Neural crest cell (in vitro differentiated cells): ENCODE measurements at regions not wholly inside any gene's neighbourhood (a gene's known extent, or its start where the extent isn't known, plus 50 kb on each side); places are given as distances from the start of the nearest gene placed in this dataset.
A peak's percentile ranks its signal among the peaks of the same experiment; 100 is the strongest.

ENCODE experiments used
- DNase-seq: peaks from one replicate; pipeline ENCODE4 v3.0.0; 2021; ENCODE audit warnings: low read depth, mixed read lengths, low spot score
- H3K27ac Mint-ChIP-seq: one replicate; pipeline ENCODE4 v1.8.0; 2021; ENCODE audit warnings: mild to moderate bottlenecking, mixed read lengths; ENCODE audit not compliant: unreplicated experiment
- H3K27me3 Mint-ChIP-seq: 2 replicates; pipeline ENCODE4 v1.8.0; 2021; ENCODE audit warnings: low read depth, mild to moderate bottlenecking, mixed read lengths
- H3K36me3 Mint-ChIP-seq: 2 replicates; pipeline ENCODE4 v1.8.0; 2021; ENCODE audit warnings: low read depth, mild to moderate bottlenecking, mixed read lengths
- H3K4me1 Mint-ChIP-seq: 2 replicates; pipeline ENCODE4 v1.8.0; 2021; ENCODE audit warnings: mixed read lengths
- H3K4me3 Mint-ChIP-seq: one replicate; pipeline ENCODE4 v1.8.0; 2021; ENCODE audit warnings: mild to moderate bottlenecking, mixed read lengths
- H3K9me3 Mint-ChIP-seq: 2 replicates; pipeline ENCODE4 v1.8.0; 2021; ENCODE audit warnings: mixed read lengths
- CTCF ChIP-seq: fragments of 200-600 bp; sonication (generic); conservative IDR thresholded peaks from 2 replicates; pipeline ENCODE4 v1.5.0; 2021; ENCODE audit warnings: antibody characterized with exemption, mild to moderate bottlenecking

DNA sequence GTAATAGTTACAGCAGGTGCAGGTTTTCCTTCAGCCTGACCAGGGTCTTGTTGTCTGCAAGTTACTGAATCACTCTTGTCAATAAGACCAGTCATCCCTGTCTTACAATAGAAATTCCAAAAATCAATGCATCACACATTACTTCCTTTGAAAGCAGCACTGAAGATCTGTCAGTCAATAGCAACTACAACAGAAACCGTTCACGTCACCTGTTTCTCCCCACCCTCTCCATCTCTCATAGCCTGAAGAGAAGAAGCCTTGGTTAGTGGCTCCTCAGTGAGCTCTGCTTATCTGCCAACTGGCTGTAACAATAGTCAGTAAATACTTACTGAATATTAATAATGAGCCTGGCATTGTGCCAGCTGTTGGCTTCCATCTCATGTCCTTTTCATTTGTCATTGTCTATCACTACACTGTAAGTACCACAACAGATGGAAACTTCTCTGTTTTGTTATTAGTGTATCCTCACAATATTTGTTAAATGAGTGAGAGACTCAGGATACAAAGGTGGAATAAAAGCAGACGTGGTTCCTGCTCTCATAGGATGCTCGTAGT lies 195.2 kb downstream of the S1PR1 start:
- DNase-seq, result no peak
- H3K4me3 Mint-ChIP-seq, result no peak overlapping the region
- no peaks in the 10 kb centered on the region for H3K36me3 Mint-ChIP-seq
- no peaks in the 10 kb centered on the region for H3K9me3 Mint-ChIP-seq
- H3K27ac Mint-ChIP-seq, result no peak overlapping the region
- H3K27me3 Mint-ChIP-seq, result no peaks in the 10 kb centered on the region
- H3K4me1 Mint-ChIP-seq, result no peaks in the 10 kb centered on the region
- TF ChIP-seq CTCF, result no peak

GRCh38 chr1:101435831-101436511 lies 199.2 kb downstream of the S1PR1 start:
- Mint-ChIP-seq H3K4me3 (no peak overlapping the region), H3K4me1 (peaks cover 12% of the 10 kb centered on the region), H3K27ac (no peak overlapping the region), H3K27me3 (no peaks in the 10 kb centered on the region), H3K9me3 (no peaks in the 10 kb centered on the region), H3K36me3 (no peaks in the 10 kb centered on the region)
- TF ChIP-seq CTCF, result no peak
- no peak for DNase-seq

GRCh38 chr1:101437800-101438199 lies 201.0 kb downstream of the S1PR1 start:
- H3K36me3 Mint-ChIP-seq, result no peaks in the 10 kb centered on the region
- peaks cover 12% of the 10 kb centered on the region for H3K4me1 Mint-ChIP-seq
- H3K4me3 Mint-ChIP-seq, result no peak overlapping the region
- TF ChIP-seq CTCF, result no peak
- no peaks in the 10 kb centered on the region for H3K27me3 Mint-ChIP-seq
- H3K27ac Mint-ChIP-seq, result no peak overlapping the region
- no peaks in the 10 kb centered on the region for H3K9me3 Mint-ChIP-seq
- no peak for DNase-seq

DNA sequence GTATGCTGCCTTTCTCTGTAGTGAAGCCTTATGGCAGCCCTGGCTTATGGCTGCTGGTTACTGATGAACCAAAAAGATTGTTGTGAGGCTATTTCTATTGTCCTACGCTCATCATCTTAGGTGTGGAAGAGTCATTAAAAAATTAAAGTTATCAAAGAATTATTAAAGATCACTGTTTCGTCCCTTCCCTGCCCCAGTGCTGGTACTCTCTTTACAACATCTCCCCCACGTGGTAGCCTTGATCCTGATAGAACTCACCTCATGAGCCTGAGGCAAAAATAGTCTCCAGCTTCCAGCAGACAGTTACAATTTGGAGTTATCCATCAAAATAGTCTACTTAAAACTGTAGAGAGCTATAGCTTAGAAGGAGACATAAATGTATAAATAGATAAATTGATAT lies 201.5 kb downstream of the S1PR1 start:
- no peaks in the 10 kb centered on the region for H3K9me3 Mint-ChIP-seq
- H3K4me3 Mint-ChIP-seq, result no peak overlapping the region
- peak; percentile 48 for TF ChIP-seq CTCF
- H3K27ac Mint-ChIP-seq, result no peak overlapping the region
- H3K4me1 Mint-ChIP-seq, result peaks cover 12% of the 10 kb centered on the region
- H3K27me3 Mint-ChIP-seq, result no peaks in the 10 kb centered on the region
- no peaks in the 10 kb centered on the region for H3K36me3 Mint-ChIP-seq
- DNase-seq, result no peak

DNA sequence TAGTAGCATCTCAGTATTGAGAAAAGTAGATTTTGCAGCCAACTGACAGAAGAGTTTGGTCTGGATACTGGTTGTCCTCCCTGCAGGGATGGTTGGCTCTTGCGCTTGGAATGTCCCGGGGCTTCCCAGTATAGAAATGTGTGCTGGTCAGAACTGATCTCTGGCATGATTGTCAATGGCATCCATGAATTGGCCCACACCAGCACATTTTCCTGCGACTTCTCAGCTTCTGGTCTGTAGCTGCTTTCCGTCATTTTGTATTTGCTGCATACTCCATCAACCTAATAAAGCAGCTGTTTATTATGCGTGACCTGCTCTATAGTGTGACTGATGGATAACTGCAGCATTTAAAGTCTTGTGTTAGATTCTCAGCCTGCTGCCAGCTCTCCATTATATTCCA lies 203.7 kb downstream of the S1PR1 start:
- Mint-ChIP-seq H3K9me3 (no peaks in the 10 kb centered on the region), H3K4me1 (peaks cover 12% of the 10 kb centered on the region), H3K27ac (no peak overlapping the region), H3K36me3 (no peaks in the 10 kb centered on the region), H3K27me3 (no peaks in the 10 kb centered on the region), H3K4me3 (no peak overlapping the region)
- no peak for DNase-seq
- no peak for TF ChIP-seq CTCF
